ENCODE measurements at regions not wholly inside any gene's neighbourhood (a gene's known extent, or its start where the extent isn't known, plus 50 kb on each side); places are given as distances from the start of the nearest gene placed in this dataset.

GRCh38 chr6:114941078-114941477 is 598.3 kb upstream of the HS3ST5 start:
- no peak for TF ChIP-seq IRF3 (IDR thresholded peaks at IDR 0.05)
- no peak for TF ChIP-seq ZNF207 (IDR thresholded peaks at IDR 0.05; ENCODE audit: borderline replicate concordance)
- no peak for TF ChIP-seq HCFC1 (IDR thresholded peaks at IDR 0.05; ENCODE audit: low read length)
- no peak for TF ChIP-seq ZNF384 (IDR thresholded peaks at IDR 0.05; ENCODE audit: borderline replicate concordance, low read depth, low read length)
- no peak for TF ChIP-seq MAX (IDR thresholded peaks at IDR 0.05; ENCODE audit: low read depth, low read length)
- TF ChIP-seq E2F8 (IDR thresholded peaks at IDR 0.05; ENCODE audit: low read depth, partially characterized antibody), result no peak
- no peak for TF ChIP-seq CHD2 (IDR thresholded peaks at IDR 0.05; ENCODE audit: borderline replicate concordance, low read depth, low read length)
- no peak for TF ChIP-seq BCL11A (IDR thresholded peaks at IDR 0.05; ENCODE audit: low read depth, low read length)
- no peak for TF ChIP-seq SRF (IDR thresholded peaks at IDR 0.05; ENCODE audit: low read depth in 2 of 2, low read length in 2 of 2)
- TF ChIP-seq CHD1 (IDR thresholded peaks at IDR 0.05; ENCODE audit: low read depth, low read length), result no peak
- Histone ChIP-seq H3K4me1 (ENCODE audit: control insufficient read depth, insufficient read depth, low read length) (no peaks in the 10 kb centered on the region), H2AFZ (ENCODE audit: control insufficient read depth, low read depth, low read length) (no peak overlapping the region), H3K36me3 (ENCODE audit: control insufficient read depth in 2 of 2, insufficient read depth in 2 of 2, low read length in 1 of 2) (no peaks in the 10 kb centered on the region), H3K9ac (ENCODE audit: control insufficient read depth, insufficient read depth, low read length) (no peak overlapping the region), H3K79me2 (ENCODE audit: control insufficient read depth, insufficient read depth, low read length) (no peaks in the 10 kb centered on the region), H3K4me2 (ENCODE audit: control insufficient read depth, insufficient read depth) (no peak overlapping the region), H3K4me3 (no peak overlapping the region), H4K20me1 (ENCODE audit: control insufficient read depth, insufficient read depth) (no peaks in the 10 kb centered on the region), H3K27me3 (replicated peaks in 1 of 2; ENCODE audit: control insufficient read depth in 2 of 2, insufficient read depth in 2 of 2, low read length in 1 of 2) (no peaks in the 10 kb centered on the region), H3K27ac (ENCODE audit: control insufficient read depth, insufficient read depth) (no peak overlapping the region), H3K9me3 (replicated peaks; ENCODE audit: control insufficient read depth, insufficient read depth, low read length) (no peaks in the 10 kb centered on the region)
- ChIA-PET CTCF (no interaction called here), RAD21 (ENCODE audit: unreplicated experiment) (interaction anchor here (0.7 to 1.1 kb wide), 2 partner anchors 14 kb away, joined by 3 read pairs; no protein-coding TSS in a partner anchor), POLR2A (no interaction called here), SMC1A (ENCODE audit: uncharacterized antibody, unreplicated experiment) (interaction anchor here (1.2 to 2.9 kb wide), 4 partner anchors 9 to 18 kb away, joined by 3 to 11 read pairs (median 4); no protein-coding TSS in a partner anchor)
- ATAC-seq, result no peak
- no peak for FAIRE-seq
- DNase-seq (ENCODE audit: low read depth, low spot score), result no peak
- intact Hi-C loops (cut with micrococcal nuclease; ENCODE audit: unreplicated experiment) (no loop called here), in situ Hi-C loops (cut with MboI) (no loop called here)
- BruUV-seq (replicated peaks), result no TSS peak
